K562 (cell line): ENCODE measurements at regions not wholly inside any gene's neighbourhood (a gene's known extent, or its start where the extent isn't known, plus 50 kb on each side); places are given as distances from the start of the nearest gene placed in this dataset.

Source experiments
- ATAC-seq: fragments of 200-7000 bp; cut with Tn5 transposase; 3 replicates; pipeline ENCODE4 v1.9.1; 2020; ENCODE audit warnings: moderate library complexity
- BruUV-seq: library from RNA; stranded (reverse); fragments of 400-500 nt; replicated peaks from 2 replicates; lab custom pipeline; 2021; lab: Mats Ljungman, UMichigan
- CTCF ChIA-PET: fragments of 300-600 bp; formaldehyde crosslinking; extraction: SDS; loops from one replicate; lab custom pipeline; 2021; ENCODE audit warnings: low intra/inter-chr PET ratio; lab: Yijun Ruan, JAX
- POLR2A ChIA-PET: fragments of 300-600, 350-650 bp; sonication (Branson Sonifier 250); formaldehyde crosslinking; extraction: SDS; loops from one replicate; lab custom pipeline; 2021; ENCODE audit warnings: antibody characterized with exemption, inconsistent platforms; lab: Yijun Ruan, JAX
- DNase-seq, 4 experiments: peaks; one replicate each; pipeline versions ENCODE4 v3.0.0 to v3.0.0-alpha.2; 2011 to 2018; ENCODE audit warnings: low spot score in 3 of 4, mixed read lengths in 3 of 4; ENCODE audit errors: extremely low read depth in 1 of 4
- FAIRE-seq: peaks from 2 replicates; lab custom pipeline; 2011; peaks lifted over from hg19 to GRCh38; lab: Jason Lieb, UNC
- H2AFZ ChIP-seq: 2 replicates; pipeline ENCODE4 v1.6.0; 2011; ENCODE audit warnings: low read depth, low read length, control low read depth, inconsistent platforms
- H3K27ac ChIP-seq: fragments of 200-600 bp; 3 replicates; pipeline ENCODE4 v1.8.0; 2011; ENCODE audit warnings: low read depth, mild to moderate bottlenecking, control low read depth, inconsistent platforms, low read length, moderate library complexity, mixed read lengths; ENCODE audit errors: extremely low read depth
- H3K27me3 ChIP-seq, 2 experiments: fragments of 300-600 bp in 1 of 2; 2 replicates in 1 of 2; 3 replicates in 1 of 2; pipeline versions ENCODE4 v1.6.0 to v1.8.0; 2011; ENCODE audit warnings: inconsistent platforms in 2 of 2, low read length in 2 of 2, mild to moderate bottlenecking in 1 of 2, mixed read lengths in 1 of 2, moderate library complexity in 1 of 2; ENCODE audit not compliant: control insufficient read depth in 2 of 2, insufficient read depth in 2 of 2
- H3K36me3 ChIP-seq: fragments of 300-600 bp; 3 replicates; pipeline ENCODE4 v1.8.0; 2011; ENCODE audit warnings: mild to moderate bottlenecking, low read length, inconsistent platforms; ENCODE audit not compliant: control insufficient read depth, insufficient read depth
- H3K4me1 ChIP-seq, 2 experiments: fragments of 200-600 bp in 1 of 2; replicated peaks in 1 of 2; 2 replicates in 1 of 2; 3 replicates in 1 of 2; pipeline versions ENCODE4 v1.5.1 to v1.8.0; 2011; ENCODE audit warnings: inconsistent platforms in 2 of 2, low read length in 2 of 2, mild to moderate bottlenecking in 1 of 2, mixed read lengths in 1 of 2, moderate library complexity in 1 of 2; ENCODE audit not compliant: control insufficient read depth in 2 of 2, insufficient read depth in 2 of 2
- H3K4me2 ChIP-seq: 2 replicates; pipeline ENCODE4 v1.6.1; 2011; ENCODE audit warnings: low read length, control low read depth, inconsistent platforms, mixed read lengths; ENCODE audit not compliant: insufficient read depth
- H3K4me3 ChIP-seq: fragments of 200-600 bp; sonication (generic), shearing (Covaris generic); 2 replicates; pipeline ENCODE4 v1.5.1; 2016; ENCODE audit warnings: control low read depth, inconsistent platforms
- H3K79me2 ChIP-seq: fragments of 200-600 bp; 3 replicates; pipeline ENCODE4 v1.8.0; 2011; ENCODE audit warnings: low read length, inconsistent platforms; ENCODE audit not compliant: control insufficient read depth, insufficient read depth
- H3K9ac ChIP-seq, 2 experiments: 2 replicates each; pipeline versions ENCODE4 v1.6.0 to v1.6.1; 2011; ENCODE audit warnings: low read depth in 2 of 2, low read length in 2 of 2, control low read depth in 1 of 2, inconsistent platforms in 1 of 2, mild to moderate bottlenecking in 1 of 2, mixed read lengths in 1 of 2; ENCODE audit not compliant: insufficient read depth in 1 of 2
- H3K9me1 ChIP-seq: one replicate; pipeline ENCODE4 v1.6.0; 2011; ENCODE audit warnings: inconsistent platforms, mild to moderate bottlenecking, low read length, moderate library complexity; ENCODE audit not compliant: control insufficient read depth, insufficient read depth
- H3K9me3 ChIP-seq: replicated peaks from 2 replicates; pipeline ENCODE4 v1.5.1; 2011; ENCODE audit warnings: low read depth, low read length, inconsistent platforms; ENCODE audit not compliant: control insufficient read depth, insufficient read depth
- H4K20me1 ChIP-seq: replicated peaks from 2 replicates; pipeline ENCODE4 v1.6.1; 2011; ENCODE audit warnings: low read length, inconsistent platforms, mixed read lengths; ENCODE audit not compliant: control insufficient read depth, insufficient read depth
- ARNT ChIP-seq, 2 experiments: fragments of 450-650 bp; IDR thresholded peaks; 2 replicates each; pipeline ENCODE4 v1.6.1; 2016; ENCODE audit warnings: mild to moderate bottlenecking in 1 of 2
- E2F3 ChIP-seq: fragments of 250-450 bp; sonication (Bioruptor Pico); IDR thresholded peaks from 2 replicates; pipeline ENCODE4 v1.4.0; 2020; ENCODE audit warnings: mild to moderate bottlenecking
- HOMEZ ChIP-seq: fragments of 250-450 bp; sonication (Bioruptor Pico); IDR thresholded peaks from 2 replicates; pipeline ENCODE4 v1.4.0; 2020; ENCODE audit warnings: mild to moderate bottlenecking, moderate library complexity
- SNRNP70 ChIP-seq: fragments of 200-400 bp; formaldehyde crosslinking; optimal IDR thresholded peaks from 2 replicates; pipeline ENCODE3; 2017; ENCODE audit warnings: low read depth, low read length
- TCF7L2 ChIP-seq: fragments of 150-350 bp; IDR thresholded peaks from 2 replicates; pipeline ENCODE4 v1.6.1; 2016; ENCODE audit warnings: low read depth, mild to moderate bottlenecking, low read length, moderate library complexity
- ZNF280B ChIP-seq: fragments of 250-450 bp; sonication (Bioruptor Pico); IDR thresholded peaks from 2 replicates; pipeline ENCODE4 v1.5.1; 2021; ENCODE audit warnings: mild to moderate bottlenecking
- ZNF644 ChIP-seq: fragments of 200-800 bp; sonication (Bioruptor generic); IDR thresholded peaks from 2 replicates; pipeline ENCODE4 v1.6.1; 2016; ENCODE audit warnings: low read depth, missing genetic modification characterization, missing compliant biosample characterization
- WGBS: fragments of 100-300 bp; shearing (Covaris generic); methylation state at CpG from one replicate; pipeline ENCODE4 v1.1.6; 2016; ENCODE audit warnings: low coverage, mixed read lengths; ENCODE audit not compliant: insufficient coverage; ENCODE audit errors: missing lambda C conversion rate; 5-methylcytosine and 5-hydroxymethylcytosine counted together
- in situ Hi-C: fragments of 300-500 bp; cut with MboI; formaldehyde crosslinking; loops from 4 replicates; pipeline ENCODE4 v1.15.0; 2018; ENCODE audit warnings: inconsistent platforms, mixed read lengths
- intact Hi-C: fragments of 100-400 bp; cut with micrococcal nuclease; formaldehyde crosslinking; loops from 2 replicates; pipeline ENCODE4 v1.14.2; 2022

- POLR2A ChIA-PET = no interaction called here
- no TSS peak for BruUV-seq
- in situ Hi-C loops = no loop called here
- ATAC-seq (no peak), FAIRE-seq (no peak), DNase-seq (no peak)
- CTCF ChIA-PET = no interaction called here
- no peaks in the 10 kb centered on the region for H4K20me1 ChIP-seq
- no peak overlapping the region for H3K9ac ChIP-seq
- no peak overlapping the region for H2AFZ ChIP-seq
- 0% methylated on average over 1 of the region's 1 CpG for WGBS
- no peak overlapping the region for H3K4me2 ChIP-seq
- no peak overlapping the region for H3K27ac ChIP-seq
- no peaks in the 10 kb centered on the region for H3K9me1 ChIP-seq
- no peaks in the 10 kb centered on the region for H3K9me3 ChIP-seq
- intact Hi-C loops = no loop called here
- TF ChIP-seq ZNF280B (CRISPR knock-in tag) = no peak
- TF ChIP-seq TCF7L2 = no peak
- TF ChIP-seq E2F3 = no peak
- TF ChIP-seq ZNF644 (tag) = no peak
- no peak for TF ChIP-seq ARNT (IDR thresholded peaks at IDR 0.05)
- no peak for TF ChIP-seq HOMEZ (CRISPR knock-in tag)
- TF ChIP-seq SNRNP70 = no peak
- TF ChIP-seq, all 486 proteins: peak for 0
- Histone ChIP-seq H3K4me3 (no peak overlapping the region), H3K27me3 (no peaks in the 10 kb centered on the region), H3K36me3 (no peaks in the 10 kb centered on the region), H3K79me2 (no peaks in the 10 kb centered on the region), H3K4me1 (no peaks in the 10 kb centered on the region)
These were observed 309.3 kb downstream of the HDGFL1 start for GRCh38 chr6:22878706-22879105.
